ENCODE measurements at regions not wholly inside any gene's neighbourhood (a gene's known extent, or its start where the extent isn't known, plus 50 kb on each side); places are given as distances from the start of the nearest gene placed in this dataset.

DNA sequence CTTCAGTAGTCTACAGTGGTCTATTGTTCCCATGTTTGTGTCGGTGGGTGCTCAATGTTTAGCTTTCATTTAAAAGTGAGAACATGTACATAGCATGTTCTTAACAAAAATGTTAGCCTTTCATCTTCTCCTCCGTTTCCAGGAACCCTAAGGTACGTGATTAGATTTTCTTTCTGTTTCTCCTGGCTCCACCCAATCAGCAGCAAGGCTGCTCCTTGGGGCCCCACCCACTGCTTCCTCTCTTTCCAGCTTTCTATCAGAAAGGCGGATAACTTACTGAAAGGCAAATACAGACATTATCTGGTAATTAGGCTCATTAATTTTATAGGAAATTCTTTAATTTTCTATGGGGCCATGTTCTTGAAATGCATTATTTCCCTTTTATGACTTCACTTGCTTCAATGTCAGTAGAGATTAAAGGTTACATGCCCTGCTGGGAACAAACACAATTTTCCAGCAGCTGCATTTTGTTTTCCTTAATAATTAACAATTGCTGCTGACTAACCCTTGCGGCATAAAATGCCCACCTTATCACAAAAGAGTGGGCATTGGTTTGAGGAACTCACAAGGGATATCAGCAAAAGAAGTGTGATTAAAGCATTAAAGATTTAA, 324.9 kb upstream of the SNX7 start:
- TF ChIP-seq, protein P1, sequence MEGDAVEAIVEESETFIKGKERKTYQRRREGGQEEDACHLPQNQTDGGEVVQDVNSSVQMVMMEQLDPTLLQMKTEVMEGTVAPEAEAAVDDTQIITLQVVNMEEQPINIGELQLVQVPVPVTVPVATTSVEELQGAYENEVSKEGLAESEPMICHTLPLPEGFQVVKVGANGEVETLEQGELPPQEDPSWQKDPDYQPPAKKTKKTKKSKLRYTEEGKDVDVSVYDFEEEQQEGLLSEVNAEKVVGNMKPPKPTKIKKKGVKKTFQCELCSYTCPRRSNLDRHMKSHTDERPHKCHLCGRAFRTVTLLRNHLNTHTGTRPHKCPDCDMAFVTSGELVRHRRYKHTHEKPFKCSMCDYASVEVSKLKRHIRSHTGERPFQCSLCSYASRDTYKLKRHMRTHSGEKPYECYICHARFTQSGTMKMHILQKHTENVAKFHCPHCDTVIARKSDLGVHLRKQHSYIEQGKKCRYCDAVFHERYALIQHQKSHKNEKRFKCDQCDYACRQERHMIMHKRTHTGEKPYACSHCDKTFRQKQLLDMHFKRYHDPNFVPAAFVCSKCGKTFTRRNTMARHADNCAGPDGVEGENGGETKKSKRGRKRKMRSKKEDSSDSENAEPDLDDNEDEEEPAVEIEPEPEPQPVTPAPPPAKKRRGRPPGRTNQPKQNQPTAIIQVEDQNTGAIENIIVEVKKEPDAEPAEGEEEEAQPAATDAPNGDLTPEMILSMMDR (IDR thresholded peaks at IDR 0.05): peak in 1 of 7 experiments; percentile 6
- no peak for TF ChIP-seq POLR2A (IDR thresholded peaks at IDR 0.05)

All from body of pancreas (tissue), 4 donors.